HuH-7 (cell line): ENCODE measurements at regions not wholly inside any gene's neighbourhood (a gene's known extent, or its start where the extent isn't known, plus 50 kb on each side); places are given as distances from the start of the nearest gene placed in this dataset.

ENCODE experiments used
- DNase-seq: peaks from one replicate; pipeline ENCODE4 v3.0.0; 2011; ENCODE audit warnings: low spot score

DNA sequence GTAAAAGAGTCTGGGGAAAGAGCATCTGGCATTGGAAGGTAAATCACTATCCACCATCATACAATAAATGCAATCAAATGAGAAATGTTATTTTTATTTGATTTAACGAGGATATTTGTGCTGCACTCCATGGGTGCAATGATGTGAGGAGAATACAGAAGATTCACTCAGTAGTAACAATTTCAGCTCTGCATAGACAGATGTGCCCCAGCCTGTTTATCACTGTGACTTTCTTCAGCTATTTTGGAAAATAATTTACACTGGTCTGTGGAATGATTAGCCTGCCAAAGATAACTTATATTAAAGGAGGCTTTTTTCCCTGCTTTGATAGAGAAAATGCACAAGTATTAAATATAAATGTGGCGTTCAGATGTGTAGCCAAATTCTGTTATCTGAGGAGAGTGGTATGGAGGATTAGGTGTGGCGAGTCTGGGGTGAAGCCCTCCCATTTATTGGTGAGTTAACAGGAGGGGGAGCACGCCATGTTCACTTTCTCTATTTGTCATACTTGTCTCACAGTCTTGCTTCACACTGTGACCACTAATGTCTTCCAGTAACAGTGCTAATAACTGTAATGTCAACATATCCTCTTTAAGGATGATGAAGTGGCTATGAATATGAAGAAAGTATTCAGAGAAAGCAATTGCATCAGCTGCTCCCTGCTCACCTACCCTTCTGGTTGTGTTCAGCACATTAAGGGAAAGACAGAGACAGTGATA, 645.6 kb downstream of the MMUT start:
- no peak for DNase-seq

DNA sequence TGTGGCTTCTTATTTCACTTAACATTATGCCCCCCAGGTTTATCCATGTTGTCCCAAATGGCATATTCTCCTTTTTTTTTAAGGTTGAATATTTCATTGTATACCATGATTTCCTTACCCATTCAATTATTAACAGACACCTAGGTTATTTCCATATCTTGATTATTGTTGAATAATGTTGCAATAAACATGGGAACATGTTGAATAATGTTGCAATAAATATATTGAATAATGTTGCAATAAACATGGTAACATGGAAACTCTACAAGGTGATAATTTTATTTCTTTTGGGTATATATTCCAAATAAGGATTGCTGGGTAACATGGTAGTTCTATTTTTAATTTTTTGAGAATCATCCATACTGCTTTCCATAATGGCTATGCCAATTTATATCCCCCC, 648.1 kb downstream of the MMUT start:
- no peak for DNase-seq

DNA sequence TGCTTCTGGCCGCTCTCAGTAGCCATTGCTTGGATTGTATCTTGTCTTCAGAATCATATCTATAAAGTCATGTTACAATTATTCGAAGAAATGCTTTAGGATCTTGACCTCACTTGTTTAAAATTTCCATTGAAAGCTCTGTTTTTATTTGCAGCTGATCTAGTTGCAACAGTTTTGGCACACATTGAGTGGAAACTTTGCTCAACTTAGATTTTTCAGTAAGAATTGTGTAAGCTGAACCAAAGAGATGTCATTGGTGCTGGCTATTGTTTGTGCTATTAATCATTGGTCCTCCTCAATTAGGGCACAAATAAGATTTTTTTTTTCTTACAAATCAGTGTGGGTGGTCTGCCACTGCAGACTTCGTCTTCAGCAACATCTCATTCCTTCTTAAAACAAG, 649.2 kb downstream of the MMUT start:
- DNase-seq: no peak

DNA sequence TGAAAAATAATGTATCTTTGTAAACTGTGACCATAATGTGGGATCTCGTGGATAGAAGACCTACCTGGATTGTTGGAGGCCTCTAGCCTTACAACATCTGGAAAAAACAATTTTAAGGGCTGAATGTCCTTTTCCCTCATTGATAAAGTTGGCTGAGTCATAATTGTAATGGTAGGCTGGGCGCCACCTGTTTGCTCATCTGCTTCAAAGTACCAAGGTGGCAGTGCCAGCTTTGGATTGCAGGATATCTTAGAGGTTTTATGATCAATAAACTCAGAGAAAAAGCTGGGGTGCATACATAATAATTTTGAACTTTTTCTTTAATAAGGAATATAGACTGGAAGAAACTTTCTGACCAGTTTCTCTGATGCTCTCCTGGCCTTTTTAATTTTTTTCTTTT, 653.4 kb downstream of the MMUT start:
- DNase-seq: no peak

DNA sequence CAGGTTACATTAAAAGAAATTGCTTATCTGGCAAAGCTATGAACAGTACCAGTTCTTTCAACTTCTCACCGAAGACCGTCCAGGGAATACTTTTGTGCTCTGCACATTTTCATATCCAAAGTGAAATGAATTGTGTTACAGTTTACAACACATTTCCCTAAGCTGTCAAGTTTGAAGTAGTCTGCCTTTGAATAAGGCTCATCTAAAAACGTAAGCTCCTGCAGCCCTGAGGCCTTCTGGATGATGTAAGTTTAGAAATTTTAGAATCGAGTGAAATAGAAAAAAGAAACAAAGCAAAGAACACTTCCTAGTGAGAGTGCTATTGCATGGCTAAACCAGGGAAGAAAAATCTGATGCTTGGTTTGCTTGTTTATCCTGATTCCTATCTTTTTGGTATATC, 653.8 kb downstream of the MMUT start:
- DNase-seq: no peak

DNA sequence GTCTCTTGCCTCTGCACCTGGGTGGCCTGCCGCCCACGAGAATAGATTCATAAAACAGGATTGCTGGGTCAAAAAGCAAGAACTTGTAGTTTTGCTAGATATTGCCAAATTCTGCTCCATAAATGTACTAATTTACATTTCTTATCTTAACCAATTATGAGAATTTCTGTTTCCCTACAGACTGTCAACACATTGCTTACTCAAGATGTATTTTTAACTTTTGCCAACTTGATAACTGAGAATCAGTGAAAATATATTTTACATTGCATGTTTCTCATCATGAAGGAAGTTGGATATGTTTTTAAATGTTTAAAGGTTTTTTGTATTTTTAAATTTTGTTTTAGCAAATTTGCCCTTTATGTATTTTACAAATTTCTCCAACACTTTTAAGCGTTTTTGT, 664.8 kb downstream of the MMUT start:
- DNase-seq: no peak

DNA sequence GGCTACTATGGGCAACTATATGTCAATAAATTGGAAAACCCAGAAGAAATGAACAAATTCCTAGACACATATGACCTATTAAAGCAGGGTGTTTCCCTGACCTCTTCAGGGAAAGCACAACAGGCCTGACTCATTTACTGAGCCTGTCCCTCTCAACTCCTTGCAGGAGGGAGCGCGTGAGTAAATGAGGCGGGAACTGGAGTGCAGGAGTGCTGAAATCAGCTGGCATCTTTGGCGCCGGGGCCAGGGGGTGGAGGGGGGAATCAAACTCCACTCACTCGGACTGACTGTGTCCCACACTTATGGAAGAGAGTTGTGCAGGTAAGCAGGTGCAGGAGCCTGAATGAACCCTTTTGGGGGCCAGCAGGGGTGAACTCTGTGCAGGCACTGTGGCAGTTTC, 671.2 kb upstream of the PTCHD4 start:
- no peak for DNase-seq

DNA sequence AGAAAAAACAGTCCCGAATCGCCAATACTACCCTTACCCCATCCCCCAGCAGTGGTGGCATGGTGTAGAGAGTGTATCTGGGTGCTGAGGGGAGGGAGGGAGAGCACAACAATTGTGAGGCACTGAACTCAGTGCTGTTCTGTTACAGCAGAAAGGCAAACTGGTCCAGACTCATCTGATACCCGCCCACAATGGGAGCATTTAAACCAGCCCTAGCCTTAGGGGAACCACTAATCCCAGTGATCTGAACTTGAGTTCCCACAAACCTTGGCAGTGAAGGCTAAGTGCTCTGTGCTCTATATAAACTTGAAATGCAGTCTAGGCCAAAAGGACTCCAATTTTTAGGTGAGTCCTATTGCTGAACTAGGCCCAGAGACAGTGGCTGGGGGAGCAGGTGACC, 666.4 kb upstream of the PTCHD4 start:
- DNase-seq: no peak

DNA sequence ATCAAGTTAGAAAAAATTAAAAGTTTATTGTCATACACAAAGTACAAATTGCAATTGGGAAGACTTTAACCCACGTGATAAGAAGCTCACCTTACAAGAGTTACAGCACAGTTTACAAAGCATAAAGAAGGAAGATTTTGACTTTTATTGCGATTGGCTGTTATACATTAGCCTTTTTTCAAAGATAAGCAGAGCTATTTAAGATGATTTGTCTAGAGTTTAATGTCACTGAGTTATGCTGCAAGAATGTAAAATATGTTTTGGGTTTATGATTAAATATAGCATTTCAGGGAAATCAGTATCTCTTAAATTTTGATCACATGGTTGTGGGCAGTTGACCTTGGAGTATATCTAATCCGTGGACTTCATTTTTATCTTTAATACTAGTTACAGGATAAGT, 664.2 kb upstream of the PTCHD4 start:
- no peak for DNase-seq

DNA sequence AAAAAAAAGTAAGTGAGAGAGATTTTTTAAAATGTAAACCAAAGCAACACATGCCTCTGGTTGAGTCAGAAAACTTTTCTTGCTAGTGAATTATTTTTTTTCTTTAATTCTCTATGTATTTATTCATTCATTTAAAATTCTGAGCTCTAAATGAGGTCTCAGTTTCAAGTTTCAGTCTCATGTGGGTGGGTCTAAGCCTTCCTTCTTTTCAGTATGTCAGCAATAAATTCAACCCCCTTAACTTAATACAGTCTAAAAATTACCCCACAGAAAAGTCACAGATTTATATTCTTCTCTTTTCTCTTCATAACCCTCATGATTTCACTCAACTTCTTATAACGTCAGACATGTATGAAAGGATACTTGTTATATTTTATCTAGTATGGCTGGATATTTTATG, 663.3 kb upstream of the PTCHD4 start:
- no peak for DNase-seq

DNA sequence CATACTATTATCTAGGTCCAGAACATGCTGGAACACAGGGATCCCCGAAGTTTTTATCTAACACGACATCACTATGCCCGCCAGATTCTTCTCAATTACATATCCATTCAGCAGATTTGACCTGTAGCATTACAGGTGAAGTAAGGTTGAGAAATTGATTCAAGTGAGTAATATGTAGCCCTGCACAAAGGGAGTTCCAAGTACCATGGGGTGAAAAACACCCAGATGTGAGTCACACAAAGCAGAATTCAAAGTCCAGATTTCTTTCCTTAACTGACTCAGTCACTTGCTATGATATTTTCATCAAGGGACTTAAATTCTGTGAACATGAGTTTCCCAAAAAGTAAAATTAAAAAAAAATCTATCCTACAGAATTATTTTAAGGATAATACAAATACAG, 655.4 kb upstream of the PTCHD4 start:
- DNase-seq: no peak

DNA sequence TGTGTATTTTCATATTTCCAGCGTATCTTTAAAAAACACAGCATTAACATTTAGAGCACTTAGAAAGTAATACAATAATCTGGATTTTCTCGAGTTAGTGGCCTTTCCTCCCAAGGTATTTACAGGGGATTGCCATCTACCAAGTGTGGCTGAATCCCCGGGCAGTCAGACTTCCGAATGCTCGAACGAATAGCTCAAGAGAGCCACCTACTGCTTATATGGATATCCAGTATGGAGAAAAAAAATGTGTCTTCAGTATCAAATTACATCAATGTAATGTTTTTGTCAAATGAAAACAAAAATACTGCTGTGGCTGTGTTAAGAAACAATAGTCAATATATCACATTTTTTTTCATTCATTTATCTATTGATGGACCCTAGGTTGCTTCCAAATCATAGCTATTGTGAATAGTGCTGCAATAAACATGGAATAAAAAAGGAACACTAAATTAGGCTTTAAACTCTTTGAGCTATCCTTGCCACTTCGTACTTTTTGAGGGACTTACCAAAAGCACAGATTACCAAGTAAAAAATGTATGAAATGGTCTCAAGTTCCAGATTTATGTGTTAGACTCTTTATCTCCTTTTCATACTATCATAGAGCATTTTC, 654.5 kb upstream of the PTCHD4 start:
- DNase-seq: peak; percentile 15

DNA sequence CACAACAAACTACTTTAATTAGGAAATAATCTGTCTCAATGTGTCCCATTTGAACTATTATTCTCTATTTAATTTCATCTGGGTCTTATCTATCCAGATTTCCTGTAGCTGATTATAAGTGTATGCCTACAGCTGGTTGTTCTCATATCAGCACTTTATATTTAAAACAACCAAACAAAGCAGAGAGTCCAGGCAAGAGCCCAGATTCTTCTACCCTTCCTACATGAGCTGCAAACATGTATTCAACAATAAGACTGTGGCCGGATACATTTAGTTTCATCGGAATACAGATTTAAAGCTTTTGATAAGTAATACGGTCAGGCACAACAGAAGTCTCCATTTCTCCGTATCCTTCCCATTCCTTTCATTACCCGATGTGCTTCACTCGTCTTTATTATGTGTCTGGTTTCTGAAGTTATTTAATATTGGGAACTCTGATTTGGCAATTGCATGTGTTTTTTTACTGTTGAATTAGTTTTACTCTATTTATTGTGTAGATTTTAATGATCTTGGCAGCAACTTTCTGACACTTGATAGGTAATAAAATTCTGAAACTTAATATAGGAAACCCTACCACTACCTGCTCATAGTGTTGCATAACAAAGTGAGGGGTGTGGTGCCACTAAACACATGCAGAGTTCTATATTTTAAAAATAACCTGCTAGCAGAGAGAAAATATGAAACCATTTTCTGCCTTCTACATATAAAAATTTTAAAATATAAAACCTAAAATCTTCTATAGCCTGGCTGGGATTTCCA, 653.5 kb upstream of the PTCHD4 start:
- DNase-seq: no peak

DNA sequence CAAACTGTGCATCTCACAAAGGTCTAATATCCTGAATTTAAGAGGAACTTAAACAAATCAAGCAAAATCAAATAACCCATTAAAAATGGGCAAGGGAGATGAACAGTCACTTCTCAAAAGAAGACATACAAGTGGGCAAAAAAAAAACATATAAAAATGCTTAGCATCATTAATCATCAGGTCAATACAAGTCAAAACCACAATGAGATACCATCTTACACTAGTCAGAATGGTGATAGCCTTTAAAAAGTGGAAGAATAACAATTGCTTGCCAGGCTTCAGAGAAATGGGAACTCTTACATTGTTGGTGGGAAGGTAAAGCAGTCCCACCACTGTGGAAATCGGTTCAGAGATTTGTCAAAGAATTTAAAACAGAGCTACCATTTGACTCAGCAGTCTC, 646.7 kb upstream of the PTCHD4 start:
- no peak for DNase-seq

DNA sequence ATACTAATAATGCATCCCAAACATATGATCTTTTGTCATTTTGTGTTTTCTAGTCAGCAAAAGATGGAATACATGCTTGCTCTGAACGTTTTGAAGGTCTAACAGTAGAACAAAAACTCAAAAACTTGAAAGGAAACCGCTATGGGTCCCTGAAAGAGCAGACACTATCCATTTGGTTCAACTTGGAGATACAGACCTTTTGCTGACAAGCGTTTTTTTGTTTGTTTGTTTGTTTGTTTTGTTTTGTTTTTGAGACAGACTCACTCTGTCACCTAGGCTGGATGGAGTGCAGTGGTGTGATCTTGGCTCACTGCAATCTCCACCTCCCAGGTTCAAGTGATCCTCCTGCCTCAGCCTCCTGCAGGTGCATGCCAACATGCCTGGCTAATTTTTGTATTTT, 644.3 kb upstream of the PTCHD4 start:
- no peak for DNase-seq

DNA sequence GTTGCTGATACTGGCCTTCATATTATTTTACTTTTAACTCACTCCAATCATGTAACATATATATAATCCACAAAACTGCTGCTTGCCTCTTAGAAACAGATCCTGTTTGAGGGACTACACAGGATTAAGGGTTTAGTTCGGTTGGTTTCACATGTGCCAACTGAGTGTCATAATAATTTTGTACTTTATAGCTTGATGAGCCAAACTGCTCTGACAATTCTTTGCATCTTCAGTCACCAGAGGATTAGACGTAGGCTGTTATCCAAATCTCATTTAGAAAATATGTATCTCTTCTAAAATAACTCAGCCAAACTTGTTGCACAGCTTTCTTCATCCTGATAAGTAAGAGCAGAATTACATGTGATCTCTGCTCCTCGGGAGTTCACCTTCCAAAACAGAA, 643.6 kb upstream of the PTCHD4 start:
- DNase-seq: no peak

DNA sequence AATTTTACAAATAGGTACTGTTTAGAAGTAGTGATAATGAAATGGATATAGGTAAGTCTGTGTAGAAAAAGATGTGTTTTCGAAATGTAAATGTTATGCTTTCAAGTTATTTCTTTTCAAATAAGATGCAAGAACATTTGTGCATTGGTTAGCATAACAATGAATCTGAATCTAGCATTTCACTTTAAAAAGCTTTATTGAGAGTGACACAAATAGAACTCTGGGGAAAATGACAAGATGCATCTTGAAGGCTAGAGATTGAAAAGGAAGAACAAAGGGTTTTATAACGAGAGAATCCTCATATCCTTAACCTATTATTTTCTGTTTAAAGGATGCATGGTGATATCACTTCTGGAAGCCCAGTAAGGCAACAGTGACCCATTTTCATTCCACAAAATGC, 639.9 kb upstream of the PTCHD4 start:
- DNase-seq: no peak

DNA sequence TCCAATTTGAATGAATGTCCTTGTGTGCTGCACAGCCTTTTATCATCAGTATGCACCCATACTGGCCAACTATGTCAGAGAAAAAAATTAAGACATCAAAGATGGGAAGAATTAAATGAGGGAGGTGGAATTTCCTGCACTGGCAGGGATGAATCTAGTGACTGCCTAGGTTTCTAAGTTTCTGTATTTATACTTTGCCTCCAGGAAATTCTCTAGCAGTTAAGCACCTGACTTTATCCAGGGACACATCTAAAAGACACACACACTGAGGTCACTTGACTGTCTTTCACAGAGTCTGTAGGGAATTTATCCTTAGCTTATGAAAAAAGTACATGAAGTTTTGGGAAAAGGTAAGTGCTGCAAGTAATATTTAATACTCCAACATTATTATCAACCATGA, 636.5 kb upstream of the PTCHD4 start:
- DNase-seq: no peak

DNA sequence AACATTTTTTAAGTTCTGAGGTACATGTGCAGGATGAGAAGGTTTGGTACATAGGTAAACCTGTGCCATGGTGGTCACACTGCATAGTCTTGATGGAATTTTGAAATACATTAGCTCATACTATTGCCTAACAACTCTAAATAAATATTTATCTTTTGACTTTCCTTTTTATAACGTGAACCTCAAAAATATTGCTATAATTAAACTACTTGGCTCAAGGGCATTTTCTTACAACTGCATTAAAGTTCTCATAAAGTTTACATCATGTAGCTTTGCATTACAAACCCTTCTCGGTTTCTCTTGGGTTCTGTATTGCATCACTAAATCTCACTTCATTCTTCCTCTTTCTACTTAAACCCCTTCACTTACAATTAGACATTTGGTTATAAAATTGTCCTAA, 636.0 kb upstream of the PTCHD4 start:
- DNase-seq: no peak

DNA sequence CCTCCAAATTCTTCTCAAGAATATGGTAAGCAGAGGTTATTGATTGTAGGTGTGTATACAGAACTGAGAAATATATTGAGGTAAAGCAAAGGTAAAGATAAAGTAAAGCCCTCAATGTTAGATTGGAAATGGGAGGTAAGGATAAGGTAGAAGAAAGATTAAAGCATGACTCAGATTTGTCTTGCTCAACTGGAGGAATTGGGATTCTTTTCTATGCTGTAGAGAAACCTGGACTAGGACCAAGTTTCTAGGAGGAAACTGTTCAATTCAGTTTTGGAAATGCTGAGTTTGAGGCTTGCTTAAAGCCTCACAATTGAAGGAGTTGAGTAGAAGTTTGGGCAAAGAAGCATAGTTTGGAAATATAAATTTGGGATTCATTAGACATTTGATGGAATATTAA, 634.0 kb upstream of the PTCHD4 start:
- DNase-seq: no peak

DNA sequence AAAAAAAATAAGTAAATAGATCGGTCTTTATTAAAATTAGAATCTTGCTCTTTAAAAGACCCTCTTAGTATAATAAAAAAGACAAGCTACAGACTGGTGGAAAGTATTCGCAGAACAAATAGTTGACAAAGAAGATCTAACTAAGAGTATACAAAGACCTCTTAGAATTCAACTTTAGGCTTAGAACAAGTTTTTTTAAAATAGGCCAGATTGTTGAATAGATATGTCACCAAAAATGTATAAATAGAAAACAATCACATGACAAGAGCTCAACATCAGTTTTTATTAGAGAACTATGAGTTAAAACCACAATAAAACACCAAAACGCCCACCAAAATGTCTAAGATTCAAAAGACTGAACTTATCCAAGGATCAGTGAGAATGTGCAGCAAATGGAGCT, 632.7 kb upstream of the PTCHD4 start:
- no peak for DNase-seq

DNA sequence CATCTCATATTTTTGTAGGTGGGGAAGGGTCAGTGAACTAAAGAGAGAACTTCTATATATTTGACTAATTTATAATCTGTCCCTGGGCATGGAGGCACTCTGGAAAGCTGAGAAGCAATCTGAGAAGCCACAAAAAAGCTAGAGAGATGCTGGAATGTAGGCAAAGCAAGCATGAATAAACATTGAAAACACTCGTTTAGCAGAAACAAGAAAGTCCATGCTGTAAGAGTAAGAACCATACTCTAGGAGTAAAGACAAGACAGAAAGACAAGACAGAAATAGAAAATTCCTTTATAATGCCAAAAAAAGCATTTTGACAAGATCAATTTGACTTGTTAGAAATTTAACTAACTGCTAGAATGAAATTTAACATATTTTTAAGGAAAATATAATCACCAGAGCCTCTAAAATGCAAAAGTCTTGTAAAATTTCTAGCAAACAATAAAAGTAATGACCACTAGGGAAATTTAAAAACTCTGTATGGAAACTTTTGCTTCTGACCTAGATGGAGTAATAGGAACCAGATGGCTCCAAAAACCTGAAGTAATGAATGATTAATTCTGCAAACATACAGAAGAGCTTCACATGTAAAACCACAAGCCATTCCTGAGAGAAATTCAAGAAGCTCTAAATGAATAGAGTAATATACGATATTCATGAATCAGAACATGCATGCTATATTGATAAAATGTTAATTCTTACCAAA, 625.7 kb upstream of the PTCHD4 start:
- no peak for DNase-seq

DNA sequence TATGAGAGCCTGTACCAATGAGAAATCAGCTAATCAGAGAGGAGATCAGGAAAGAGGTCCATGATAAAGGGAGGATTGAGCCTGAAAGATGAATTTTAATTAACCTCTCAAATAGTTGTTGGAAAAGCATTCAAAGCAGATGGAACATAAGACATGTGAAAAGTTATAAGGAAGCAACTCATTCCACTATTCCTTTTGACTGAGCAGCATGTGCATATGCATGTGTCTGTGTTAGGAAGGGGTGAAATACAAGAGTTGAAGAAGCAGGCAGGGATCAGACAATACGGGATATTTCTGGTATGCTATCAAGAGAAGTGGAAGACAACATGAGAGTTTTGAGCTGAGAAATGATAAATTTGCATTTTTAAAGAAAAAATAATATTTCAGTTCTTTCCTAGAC, 624.8 kb upstream of the PTCHD4 start:
- DNase-seq: no peak
